ENCODE measurements at regions not wholly inside any gene's neighbourhood (a gene's known extent, or its start where the extent isn't known, plus 50 kb on each side); places are given as distances from the start of the nearest gene placed in this dataset.

DNA sequence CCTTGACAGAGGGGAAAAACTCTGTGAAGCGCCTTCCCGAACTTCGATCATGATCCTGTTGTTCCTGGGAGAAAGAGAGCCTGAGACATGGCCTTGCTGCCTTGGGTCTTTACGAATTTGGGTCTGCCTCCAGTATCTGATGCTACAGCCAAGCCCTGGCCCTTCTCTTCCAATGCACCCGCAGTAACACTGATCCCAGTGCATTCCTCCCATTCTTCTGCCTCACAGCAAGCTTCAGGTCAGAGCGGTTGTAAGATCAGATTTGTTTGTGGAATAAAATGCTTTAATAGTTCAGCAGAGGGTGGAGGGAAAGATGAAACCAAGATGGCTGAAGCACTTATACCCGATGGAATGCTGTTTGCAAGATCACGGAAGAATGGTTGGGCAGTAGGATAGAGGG lies 196.7 kb upstream of the SIX2 start:
- DNase-seq (ENCODE audit: extremely low read depth, low read depth), result no peak
- TF ChIP-seq, protein P1, sequence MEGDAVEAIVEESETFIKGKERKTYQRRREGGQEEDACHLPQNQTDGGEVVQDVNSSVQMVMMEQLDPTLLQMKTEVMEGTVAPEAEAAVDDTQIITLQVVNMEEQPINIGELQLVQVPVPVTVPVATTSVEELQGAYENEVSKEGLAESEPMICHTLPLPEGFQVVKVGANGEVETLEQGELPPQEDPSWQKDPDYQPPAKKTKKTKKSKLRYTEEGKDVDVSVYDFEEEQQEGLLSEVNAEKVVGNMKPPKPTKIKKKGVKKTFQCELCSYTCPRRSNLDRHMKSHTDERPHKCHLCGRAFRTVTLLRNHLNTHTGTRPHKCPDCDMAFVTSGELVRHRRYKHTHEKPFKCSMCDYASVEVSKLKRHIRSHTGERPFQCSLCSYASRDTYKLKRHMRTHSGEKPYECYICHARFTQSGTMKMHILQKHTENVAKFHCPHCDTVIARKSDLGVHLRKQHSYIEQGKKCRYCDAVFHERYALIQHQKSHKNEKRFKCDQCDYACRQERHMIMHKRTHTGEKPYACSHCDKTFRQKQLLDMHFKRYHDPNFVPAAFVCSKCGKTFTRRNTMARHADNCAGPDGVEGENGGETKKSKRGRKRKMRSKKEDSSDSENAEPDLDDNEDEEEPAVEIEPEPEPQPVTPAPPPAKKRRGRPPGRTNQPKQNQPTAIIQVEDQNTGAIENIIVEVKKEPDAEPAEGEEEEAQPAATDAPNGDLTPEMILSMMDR (IDR thresholded peaks at IDR 0.05; ENCODE audit: low read depth, low read length), result no peak

GRCh38 chr2:45205480-45205879 lies 196.2 kb upstream of the SIX2 start:
- DNase-seq (ENCODE audit: extremely low read depth, low read depth), result no peak
- TF ChIP-seq, protein P1 (IDR thresholded peaks at IDR 0.05; ENCODE audit: low read depth, low read length), result no peak

DNA sequence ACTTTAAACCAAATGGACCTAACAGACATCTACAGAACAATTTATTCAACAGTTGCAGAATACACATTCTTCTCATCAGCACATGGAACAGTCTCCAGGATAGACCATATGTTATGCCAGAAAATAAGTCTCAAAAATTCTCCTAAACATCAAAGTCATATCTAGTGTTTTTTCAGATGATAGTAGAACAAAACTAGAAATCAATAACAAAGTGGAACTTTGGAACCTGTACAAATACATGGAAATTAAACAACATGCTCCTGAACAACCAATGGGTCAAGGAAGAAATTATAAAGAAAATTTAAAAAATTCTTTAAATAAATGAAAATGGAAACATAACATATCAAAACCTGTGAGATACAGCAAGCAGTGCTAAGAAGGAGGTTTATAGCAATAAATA lies 194.1 kb upstream of the SIX2 start:
- no peak for DNase-seq (ENCODE audit: extremely low read depth, low read depth)
- TF ChIP-seq, protein P1 (IDR thresholded peaks at IDR 0.05; ENCODE audit: low read depth, low read length), result no peak

DNA sequence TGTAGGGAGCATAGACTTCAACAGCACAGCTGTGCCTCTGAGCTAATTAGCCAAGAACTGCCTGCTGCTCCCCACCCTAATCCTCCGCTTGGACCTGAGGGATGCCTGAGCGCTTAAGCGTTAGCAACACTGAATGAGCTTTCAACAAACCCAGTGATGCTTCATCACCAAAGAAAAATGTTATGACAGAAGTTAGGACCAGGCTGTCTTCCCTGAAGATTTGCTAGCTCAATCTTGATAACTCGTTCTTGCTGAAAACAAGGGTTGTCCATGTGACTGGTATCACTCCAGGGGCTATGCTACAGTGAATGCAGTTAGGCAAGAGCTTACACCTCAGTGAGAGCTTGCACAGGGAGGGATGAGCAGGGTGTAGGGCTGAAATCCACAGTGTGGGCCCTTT lies 190.7 kb upstream of the SIX2 start:
- TF ChIP-seq, protein P1 (IDR thresholded peaks at IDR 0.05; ENCODE audit: low read depth, low read length), result no peak
- DNase-seq (ENCODE audit: extremely low read depth, low read depth), result no peak

- no peak for DNase-seq (ENCODE audit: extremely low read depth, low read depth)
- TF ChIP-seq, protein P1 (IDR thresholded peaks at IDR 0.05; ENCODE audit: low read depth, low read length), result no peak
Observed at GRCh38 chr2:45195916-45196315, 186.7 kb upstream of the SIX2 start.

GRCh38 chr2:45194596-45194995 lies 185.3 kb upstream of the SIX2 start:
- TF ChIP-seq, protein P1 (IDR thresholded peaks at IDR 0.05; ENCODE audit: low read depth, low read length), result no peak

DNA sequence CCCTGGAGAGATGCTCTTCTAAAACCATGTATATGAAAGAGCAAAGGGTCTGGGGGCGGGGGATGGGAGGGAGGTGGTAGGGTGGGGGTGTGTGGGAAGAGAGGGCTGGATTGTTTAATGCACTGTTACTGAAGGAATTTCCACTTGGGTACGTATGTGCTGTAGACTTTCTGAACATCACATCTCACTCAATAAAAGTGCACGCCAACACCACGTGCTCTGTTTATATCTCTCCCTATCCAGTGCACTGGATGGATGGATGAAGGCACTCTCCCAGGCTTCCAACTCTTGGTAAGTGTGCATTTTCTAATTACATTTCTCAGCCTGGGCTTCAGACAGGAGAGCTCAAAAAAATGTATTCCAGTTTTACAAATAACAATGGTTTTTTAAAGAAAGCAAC lies 184.3 kb upstream of the SIX2 start:
- no peak for DNase-seq (ENCODE audit: extremely low read depth, low read depth)

More at GRCh38 chr2:45194596-45194995, 185.3 kb upstream of the SIX2 start:
- DNase-seq (ENCODE audit: extremely low read depth, low read depth), result no peak

More for the DNA sequence above, 184.3 kb upstream of the SIX2 start:
- TF ChIP-seq, protein P1 (IDR thresholded peaks at IDR 0.05; ENCODE audit: low read depth, low read length), result no peak
